HFFc6 (cell line): ENCODE measurements at regions not wholly inside any gene's neighbourhood (a gene's known extent, or its start where the extent isn't known, plus 50 kb on each side); places are given as distances from the start of the nearest gene placed in this dataset.

Experiments used
- DNase-seq: peaks from one replicate; pipeline ENCODE4 v3.0.0-alpha.2; 2018
- H3K27ac Mint-ChIP-seq: 2 replicates; pipeline ENCODE4 v1.8.0; 2020; ENCODE audit warnings: mild to moderate bottlenecking, mixed read lengths
- H3K27me3 Mint-ChIP-seq: 2 replicates; pipeline ENCODE4 v1.8.0; 2021; ENCODE audit warnings: mild to moderate bottlenecking, moderate library complexity, mixed read lengths; ENCODE audit not compliant: insufficient read depth
- H3K36me3 Mint-ChIP-seq: 2 replicates; pipeline ENCODE4 v1.8.0; 2021; ENCODE audit warnings: low read depth, mixed read lengths
- H3K4me1 Mint-ChIP-seq: 2 replicates; pipeline ENCODE4 v1.8.0; 2020; ENCODE audit warnings: low read depth, mixed read lengths
- H3K4me3 Mint-ChIP-seq: 2 replicates; pipeline ENCODE4 v1.8.0; 2020; ENCODE audit warnings: mild to moderate bottlenecking, moderate library complexity, mixed read lengths
- H3K9me3 Mint-ChIP-seq: 2 replicates; pipeline ENCODE4 v1.8.0; 2020; ENCODE audit warnings: mild to moderate bottlenecking, mixed read lengths
- TF ChIP-seq, protein P1 (sequence below): fragments of 200-600 bp; sonication (generic); IDR thresholded peaks from 2 replicates; pipeline ENCODE4 v1.5.0; 2021; ENCODE audit warnings: antibody characterized with exemption, mild to moderate bottlenecking

DNA sequence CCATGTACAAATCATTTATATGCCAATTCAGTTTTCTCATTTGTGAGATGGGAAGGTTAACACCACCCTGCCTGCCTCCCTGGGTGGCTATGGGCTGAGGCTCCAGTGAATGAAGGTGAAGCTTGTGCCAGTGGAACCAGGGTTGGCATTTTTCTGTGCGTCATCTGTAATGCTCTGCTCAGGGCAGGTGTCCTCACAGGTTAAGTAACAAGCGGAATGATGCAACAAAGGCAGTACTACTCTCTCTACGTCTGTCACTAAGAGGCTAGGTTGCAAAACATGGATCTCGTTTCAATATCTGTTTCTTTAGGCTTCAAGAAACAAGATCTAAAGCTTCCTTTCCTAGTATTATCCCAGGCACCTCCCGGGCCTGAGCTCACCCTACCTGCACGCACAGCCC is 67.0 kb upstream of the ZNF648 start:
- peaks cover 15% of the 10 kb centered on the region for H3K27me3 Mint-ChIP-seq
- no peaks in the 10 kb centered on the region for H3K36me3 Mint-ChIP-seq
- no peaks in the 10 kb centered on the region for H3K9me3 Mint-ChIP-seq
- H3K4me3 Mint-ChIP-seq: no peak overlapping the region
- no peak overlapping the region for H3K27ac Mint-ChIP-seq
- TF ChIP-seq, protein P1, sequence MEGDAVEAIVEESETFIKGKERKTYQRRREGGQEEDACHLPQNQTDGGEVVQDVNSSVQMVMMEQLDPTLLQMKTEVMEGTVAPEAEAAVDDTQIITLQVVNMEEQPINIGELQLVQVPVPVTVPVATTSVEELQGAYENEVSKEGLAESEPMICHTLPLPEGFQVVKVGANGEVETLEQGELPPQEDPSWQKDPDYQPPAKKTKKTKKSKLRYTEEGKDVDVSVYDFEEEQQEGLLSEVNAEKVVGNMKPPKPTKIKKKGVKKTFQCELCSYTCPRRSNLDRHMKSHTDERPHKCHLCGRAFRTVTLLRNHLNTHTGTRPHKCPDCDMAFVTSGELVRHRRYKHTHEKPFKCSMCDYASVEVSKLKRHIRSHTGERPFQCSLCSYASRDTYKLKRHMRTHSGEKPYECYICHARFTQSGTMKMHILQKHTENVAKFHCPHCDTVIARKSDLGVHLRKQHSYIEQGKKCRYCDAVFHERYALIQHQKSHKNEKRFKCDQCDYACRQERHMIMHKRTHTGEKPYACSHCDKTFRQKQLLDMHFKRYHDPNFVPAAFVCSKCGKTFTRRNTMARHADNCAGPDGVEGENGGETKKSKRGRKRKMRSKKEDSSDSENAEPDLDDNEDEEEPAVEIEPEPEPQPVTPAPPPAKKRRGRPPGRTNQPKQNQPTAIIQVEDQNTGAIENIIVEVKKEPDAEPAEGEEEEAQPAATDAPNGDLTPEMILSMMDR: no peak
- no peak for DNase-seq
- H3K4me1 Mint-ChIP-seq: no peaks in the 10 kb centered on the region

DNA sequence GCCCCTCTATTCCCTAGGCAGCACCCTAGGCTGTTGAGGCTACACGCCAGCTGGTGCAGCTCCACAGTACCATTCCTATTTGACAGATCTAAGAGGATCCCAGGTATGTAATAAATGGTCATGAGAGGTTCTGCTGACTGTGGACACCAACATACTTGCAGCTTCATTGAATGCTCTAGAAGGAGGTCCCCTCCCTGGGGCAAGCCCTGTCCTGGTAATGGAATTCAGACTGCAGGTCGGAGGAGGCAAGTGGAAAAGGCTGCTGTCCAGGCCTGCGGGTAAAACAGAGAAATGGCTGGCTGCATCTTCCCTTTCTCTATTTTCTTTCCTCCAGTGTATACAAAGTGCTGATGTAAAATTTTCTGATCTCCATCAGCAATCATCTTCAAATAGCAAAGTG is 66.1 kb upstream of the ZNF648 start:
- H3K4me3 Mint-ChIP-seq: no peak overlapping the region
- TF ChIP-seq, protein P1: no peak
- no peak overlapping the region for H3K27ac Mint-ChIP-seq
- DNase-seq: no peak
- H3K27me3 Mint-ChIP-seq: peaks cover 15% of the 10 kb centered on the region
- peaks cover 4% of the 10 kb centered on the region; the same call in 1 of the 2 replicates for H3K4me1 Mint-ChIP-seq
- H3K36me3 Mint-ChIP-seq: no peaks in the 10 kb centered on the region
- H3K9me3 Mint-ChIP-seq: no peaks in the 10 kb centered on the region

DNA sequence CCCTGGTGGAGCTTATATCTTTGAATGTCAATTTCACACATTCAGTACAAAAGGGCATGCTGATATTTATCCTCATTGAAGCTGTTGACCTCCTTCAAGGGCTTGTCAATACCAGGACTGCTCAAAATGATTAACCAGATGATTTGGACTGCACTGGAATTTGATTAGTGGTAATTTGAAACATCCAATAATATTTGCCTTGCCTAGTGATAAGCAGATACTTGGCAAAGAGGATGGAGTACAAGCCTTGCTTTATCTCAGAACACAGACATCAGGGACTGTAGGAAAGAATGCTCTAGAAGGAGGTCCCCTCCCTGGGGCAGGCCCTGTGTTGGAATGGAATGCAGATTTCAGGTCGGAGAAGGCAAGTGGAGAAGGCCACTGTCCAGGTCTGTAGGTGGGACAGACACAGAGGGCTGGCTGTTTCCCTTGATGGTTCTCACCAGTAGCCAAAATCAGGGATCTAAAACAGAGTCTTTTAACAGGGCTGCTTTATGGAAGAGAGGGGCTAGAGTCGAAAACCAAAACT is 64.8 kb upstream of the ZNF648 start:
- H3K27ac Mint-ChIP-seq: no peak overlapping the region
- H3K27me3 Mint-ChIP-seq: peaks cover 15% of the 10 kb centered on the region
- H3K36me3 Mint-ChIP-seq: no peaks in the 10 kb centered on the region
- no peaks in the 10 kb centered on the region for H3K9me3 Mint-ChIP-seq
- no peak overlapping the region for H3K4me3 Mint-ChIP-seq
- DNase-seq: no peak
- H3K4me1 Mint-ChIP-seq: peaks cover 18% of the 10 kb centered on the region
- TF ChIP-seq, protein P1: no peak

DNA sequence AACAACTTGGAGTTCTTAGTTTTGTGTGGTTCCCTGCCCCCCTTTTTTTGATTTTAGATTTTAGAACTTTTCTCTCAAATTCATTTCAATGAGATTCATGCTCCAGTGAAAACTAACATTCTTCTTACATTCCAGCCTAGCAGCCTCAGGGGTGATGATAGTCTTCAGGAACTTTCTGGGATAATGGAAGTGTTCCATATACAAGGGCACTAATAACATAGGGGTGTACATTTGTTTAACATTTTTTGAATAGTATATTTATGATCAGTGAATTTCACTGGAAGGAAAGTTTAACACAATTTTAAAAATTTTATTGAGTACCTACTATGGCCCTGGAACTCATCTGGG is 61.4 kb upstream of the ZNF648 start:
- Mint-ChIP-seq H3K4me3 (no peak overlapping the region), H3K36me3 (no peaks in the 10 kb centered on the region), H3K9me3 (no peaks in the 10 kb centered on the region), H3K27ac (no peak overlapping the region), H3K4me1 (peaks cover 35% of the 10 kb centered on the region), H3K27me3 (peaks cover 3% of the 10 kb centered on the region; the same call in 1 of the 2 replicates)
- TF ChIP-seq, protein P1: no peak
- DNase-seq: no peak

DNA sequence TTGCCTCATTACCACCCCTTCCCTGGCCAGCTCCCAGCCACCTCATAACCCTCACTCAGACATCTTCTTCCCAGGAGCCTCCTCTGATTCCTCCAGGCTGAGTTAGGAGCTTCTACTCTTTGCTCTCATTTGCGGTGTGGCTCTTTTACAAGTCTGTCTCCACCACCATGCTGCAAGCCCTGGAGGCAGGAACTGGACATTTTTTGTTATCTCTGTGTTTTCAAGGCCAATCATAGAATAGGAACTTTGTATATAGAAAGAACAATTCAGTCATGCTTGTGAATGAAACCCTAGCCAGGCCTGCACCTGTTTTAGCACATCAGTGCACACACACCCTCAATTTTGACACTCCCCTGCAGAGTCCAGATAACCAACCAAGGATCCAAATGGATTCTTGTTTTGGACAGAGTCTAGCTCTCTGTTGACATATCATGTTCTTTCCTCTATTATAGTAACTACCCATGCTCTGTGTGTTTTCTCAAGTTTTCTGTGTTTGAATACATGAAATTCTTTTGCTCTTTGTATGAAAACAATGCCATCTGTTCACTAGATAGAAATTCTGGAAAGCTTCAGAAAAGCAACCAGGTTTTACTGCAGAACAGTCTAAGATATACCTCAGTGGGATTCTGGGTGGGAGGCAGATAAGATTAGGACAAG is 60.9 kb upstream of the ZNF648 start:
- Mint-ChIP-seq H3K9me3 (no peaks in the 10 kb centered on the region), H3K4me1 (peaks cover 35% of the 10 kb centered on the region), H3K4me3 (no peak overlapping the region), H3K36me3 (no peaks in the 10 kb centered on the region), H3K27ac (peak overlapping the region; percentile 30; the same call in 1 of the 2 replicates), H3K27me3 (no peaks in the 10 kb centered on the region)
- TF ChIP-seq, protein P1: no peak
- peak; percentile 6 for DNase-seq
